T47D (cell line): ENCODE measurements at regions not wholly inside any gene's neighbourhood (a gene's known extent, or its start where the extent isn't known, plus 50 kb on each side); places are given as distances from the start of the nearest gene placed in this dataset.

ENCODE experiments used
- DNase-seq, 2 experiments: peaks; one replicate each; pipeline versions ENCODE4 v3.0.0 to v3.0.0-alpha.2; 2011 to 2012; ENCODE audit warnings: low read depth in 1 of 2, low spot score in 1 of 2
- JUND ChIP-seq: IDR thresholded peaks from 2 replicates; pipeline ENCODE4 v1.6.1; 2012; ENCODE audit warnings: low read depth
- in situ Hi-C: cut with HindIII; loops from 2 replicates; pipeline ENCODE4 v1.10.0; 2016; ENCODE audit warnings: low sequenced_read_pairs, low pct_unique_long_range_greater_than_20kb

DNA sequence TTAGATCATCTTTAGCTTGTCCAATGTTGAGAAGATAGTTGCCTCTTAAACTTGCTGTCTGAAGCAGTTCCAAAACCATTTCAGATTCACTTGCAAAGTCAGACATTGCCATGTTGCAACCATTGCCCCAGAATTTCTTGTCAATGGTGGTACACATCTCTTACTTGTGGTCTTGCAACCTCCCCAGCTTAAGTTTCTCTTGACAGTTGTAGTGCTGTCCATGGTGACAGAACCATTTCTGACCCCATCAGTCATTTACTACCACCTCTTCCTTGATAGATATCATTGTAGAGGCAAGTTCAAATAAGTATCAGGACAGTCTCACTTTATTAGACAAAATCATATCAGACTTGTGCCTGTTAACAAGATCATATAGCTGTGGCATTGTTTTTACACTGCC is 407.2 kb upstream of the HNRNPA3 start:
- in situ Hi-C loops = no loop called here
- no peak for TF ChIP-seq JUND
- no peak for DNase-seq

GRCh38 chr2:176812246-176812775 is 400.3 kb upstream of the HNRNPA3 start:
- in situ Hi-C loops = no loop called here
- TF ChIP-seq JUND = no peak
- peak in 1 of 2 experiments; percentile 48 for DNase-seq

GRCh38 chr2:176813156-176813555 is 399.4 kb upstream of the HNRNPA3 start:
- TF ChIP-seq JUND = no peak
- no peak for DNase-seq
- in situ Hi-C loops = no loop called here

- TF ChIP-seq JUND = no peak
- peak in 1 of 2 experiments; percentile 36 for DNase-seq
- in situ Hi-C loops = no loop called here
Observed at GRCh38 chr2:176813621-176814049, 399.0 kb upstream of the HNRNPA3 start.

- in situ Hi-C loops = no loop called here
- peak; percentile 82; the same call in 1 of the 2 replicates for TF ChIP-seq JUND
- DNase-seq = peak; percentile 9 to 81
Observed at GRCh38 chr2:176814274-176814673, 398.3 kb upstream of the HNRNPA3 start.

DNA sequence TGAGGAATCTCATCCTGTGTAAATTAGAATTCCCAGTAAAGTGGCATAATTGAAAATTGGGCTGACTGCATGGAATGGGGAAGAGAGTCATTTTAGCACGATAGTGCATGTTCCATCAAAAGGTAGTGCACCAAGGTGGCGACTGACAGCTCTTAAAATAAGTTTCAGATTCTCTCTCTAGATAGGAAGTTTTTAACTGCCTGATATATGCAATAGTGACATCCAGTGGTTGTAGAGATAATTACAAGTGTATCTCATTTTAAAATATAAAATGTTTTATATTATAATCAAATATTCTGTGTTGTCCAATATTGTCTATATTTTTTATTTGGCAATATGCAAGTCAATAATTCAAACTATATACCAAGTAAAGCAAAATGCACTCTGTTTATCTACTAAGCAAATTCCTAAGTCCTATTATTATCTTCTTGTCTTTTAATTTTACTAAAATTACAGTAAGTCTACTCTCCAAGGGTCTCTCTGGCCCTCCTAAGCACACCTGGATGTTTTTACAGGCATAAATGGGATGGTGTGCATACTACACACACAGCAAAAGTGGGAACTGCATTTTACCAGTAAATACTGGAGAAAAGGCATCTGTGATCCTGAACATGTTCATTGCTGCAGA is 397.7 kb upstream of the HNRNPA3 start:
- in situ Hi-C loops = no loop called here
- DNase-seq = peak in 1 of 2 experiments; percentile 66
- no peak for TF ChIP-seq JUND

DNA sequence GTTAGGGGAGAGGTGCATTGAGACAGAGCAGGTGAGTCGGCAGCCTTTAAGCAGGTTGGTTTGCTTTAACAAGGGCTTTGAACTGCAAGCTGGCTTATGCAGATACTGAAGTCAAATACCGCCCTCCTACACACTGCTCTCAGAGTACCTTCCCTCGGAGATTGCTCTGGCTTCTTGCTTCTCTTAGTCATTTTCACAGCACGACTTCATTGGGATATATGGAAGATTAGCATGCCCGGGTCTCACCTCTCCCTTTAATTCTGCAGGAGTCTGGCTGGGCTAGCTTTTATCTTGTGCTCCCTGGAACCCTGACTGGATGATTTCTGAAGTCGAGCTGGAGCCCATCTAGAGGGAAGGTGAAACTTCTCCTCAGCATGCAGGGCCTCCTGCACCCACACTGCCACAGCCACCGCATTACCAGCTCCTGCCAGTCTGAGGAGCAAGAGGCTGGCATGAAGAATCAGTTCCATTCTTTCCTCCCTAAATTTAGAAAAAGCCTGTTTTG is 395.5 kb upstream of the HNRNPA3 start:
- in situ Hi-C loops = no loop called here
- DNase-seq = peak; percentile 28 to 61
- no peak for TF ChIP-seq JUND

- no peak for TF ChIP-seq JUND
- in situ Hi-C loops = no loop called here
- DNase-seq = no peak
Observed at GRCh38 chr2:176818076-176818475, 394.5 kb upstream of the HNRNPA3 start.

GRCh38 chr2:176818617-176819016 is 394.0 kb upstream of the HNRNPA3 start:
- in situ Hi-C loops = no loop called here
- DNase-seq = no peak
- TF ChIP-seq JUND = no peak

GRCh38 chr2:176819306-176819705 is 393.3 kb upstream of the HNRNPA3 start:
- in situ Hi-C loops = no loop called here
- DNase-seq = no peak
- no peak for TF ChIP-seq JUND

GRCh38 chr2:176820371-176820932 is 392.1 kb upstream of the HNRNPA3 start:
- TF ChIP-seq JUND = no peak
- in situ Hi-C loops = no loop called here

GRCh38 chr2:176821350-176821749 is 391.2 kb upstream of the HNRNPA3 start:
- TF ChIP-seq JUND = no peak
- DNase-seq = no peak
- in situ Hi-C loops = no loop called here

More at GRCh38 chr2:176820371-176820932, 392.1 kb upstream of the HNRNPA3 start:
- DNase-seq = no peak

DNA sequence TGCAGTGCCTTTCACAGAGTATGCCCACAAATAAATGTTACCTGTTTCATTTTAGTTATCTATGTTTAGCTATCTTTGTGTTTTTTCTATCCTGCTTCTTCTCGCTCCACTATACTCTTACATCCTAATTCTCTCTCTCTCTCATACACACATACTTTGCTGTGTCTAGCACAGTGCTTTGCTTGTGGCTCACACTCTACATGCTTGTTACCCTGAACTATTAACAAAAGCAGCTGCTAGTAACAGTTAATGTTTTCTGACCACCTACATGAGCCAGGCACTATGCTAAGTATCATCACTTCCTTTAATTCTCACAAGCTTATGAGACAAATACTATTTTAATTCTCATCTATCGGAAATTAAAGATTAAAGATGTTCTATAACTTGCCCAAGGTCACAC is 390.5 kb upstream of the HNRNPA3 start:
- TF ChIP-seq JUND = no peak
- in situ Hi-C loops = no loop called here
- no peak for DNase-seq
